COR-L47 (cell line): ENCODE measurements at regions not wholly inside any gene's neighbourhood (a gene's known extent, or its start where the extent isn't known, plus 50 kb on each side); places are given as distances from the start of the nearest gene placed in this dataset.

ENCODE experiments used
- DNase-seq: peaks from one replicate; lab custom pipeline; 2025; lab: John Stamatoyannopoulos, UW

DNA sequence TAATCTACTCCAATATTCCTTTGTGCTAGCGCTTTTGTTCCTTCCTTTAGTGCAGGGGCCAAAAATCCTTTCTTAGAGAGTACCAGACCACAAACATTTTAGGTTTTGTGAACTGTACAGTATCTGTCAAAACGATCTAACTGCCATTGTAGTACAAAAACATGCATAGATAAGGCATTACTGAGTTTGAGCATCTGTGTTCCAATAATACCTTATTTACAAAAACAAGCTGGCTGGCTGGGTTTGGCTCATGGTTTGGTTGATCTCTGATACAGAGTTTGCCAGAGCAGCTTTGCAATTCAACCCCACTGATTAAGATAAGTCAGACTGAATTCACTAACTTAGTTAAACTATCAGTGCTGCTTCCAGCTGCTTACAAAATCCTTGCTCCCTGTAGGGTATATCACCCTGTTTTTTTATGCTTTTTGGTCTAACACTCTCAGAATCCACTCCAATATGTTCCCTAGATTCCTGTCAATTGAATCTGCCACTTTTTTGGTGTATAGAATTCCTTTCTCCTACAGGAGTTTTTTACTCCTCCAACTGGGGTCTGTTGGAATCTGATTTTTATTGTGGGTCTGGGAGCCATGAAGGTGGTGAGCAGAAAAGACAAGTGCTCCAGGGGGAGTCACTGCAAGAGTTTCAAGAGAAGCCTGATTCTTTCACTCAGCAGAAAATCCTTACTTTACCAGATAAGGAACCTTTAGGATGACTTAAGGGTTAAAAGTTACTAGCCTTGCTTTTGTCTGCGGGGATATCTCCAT is 1399.4 kb downstream of the EFNB2 start:
- no peak for DNase-seq

DNA sequence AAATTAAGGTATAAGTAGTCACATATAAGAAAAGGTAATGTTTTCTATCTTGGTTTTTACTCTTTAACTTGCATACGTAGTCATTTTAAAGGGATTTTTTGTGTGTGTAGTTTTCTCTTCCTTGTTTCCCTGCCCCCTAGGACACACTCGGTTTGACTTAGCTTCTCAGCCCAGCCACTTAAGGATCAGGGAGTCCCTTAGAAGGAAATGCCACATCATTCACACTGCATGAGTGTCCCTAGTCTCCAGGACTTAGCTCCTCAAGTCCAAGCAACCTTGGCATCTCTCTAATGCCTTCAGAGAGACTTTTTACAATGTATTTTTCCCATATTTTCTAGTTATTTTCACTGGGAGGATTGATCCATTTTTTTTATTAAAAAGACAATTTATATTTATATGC is 1407.7 kb downstream of the EFNB2 start:
- no peak for DNase-seq

DNA sequence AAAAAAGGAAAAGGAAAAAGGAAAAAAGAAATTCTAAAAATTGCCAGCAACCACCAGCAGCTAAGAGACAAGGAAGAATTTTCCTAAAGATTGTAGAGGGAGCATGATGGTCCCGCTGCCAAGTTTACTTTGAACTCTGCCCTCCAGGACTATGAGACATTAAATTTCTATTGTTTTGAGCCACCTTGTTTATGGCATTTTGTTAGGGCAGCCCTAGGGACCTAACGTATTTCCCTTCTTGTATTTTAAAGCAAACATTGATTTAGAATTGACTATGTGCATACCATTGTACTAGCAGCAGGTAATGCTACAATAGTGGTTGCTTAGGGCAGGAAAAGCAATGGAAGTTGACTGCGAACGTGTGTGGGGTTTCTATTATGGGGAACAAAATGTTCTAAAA is 1414.2 kb downstream of the EFNB2 start:
- DNase-seq, result no peak

DNA sequence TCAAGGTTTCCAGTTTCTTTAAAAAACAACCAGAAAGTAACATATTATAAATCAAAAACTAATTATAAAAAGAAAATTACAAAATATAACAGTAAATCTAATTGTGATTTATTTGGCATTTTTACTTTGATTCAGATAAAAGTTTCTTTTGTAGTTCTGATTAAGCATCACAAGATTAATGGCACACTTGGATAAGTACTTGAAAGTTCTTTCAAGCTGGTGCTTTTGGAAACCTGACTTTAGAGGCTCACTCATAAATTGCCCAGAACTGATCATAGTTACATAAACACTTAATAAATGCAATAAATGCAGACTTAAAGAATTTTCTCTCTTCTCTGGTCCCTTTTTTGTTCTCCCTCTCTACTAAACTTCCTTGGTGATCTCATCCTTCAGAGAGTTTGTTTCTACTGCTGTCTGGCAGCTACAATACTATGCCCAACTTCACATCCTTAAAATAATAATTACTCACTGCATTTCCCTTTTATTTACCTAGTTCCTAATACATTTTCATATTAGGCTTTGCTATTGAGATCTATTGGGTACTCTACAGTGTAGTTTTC is 1417.0 kb downstream of the EFNB2 start:
- DNase-seq, result no peak

DNA sequence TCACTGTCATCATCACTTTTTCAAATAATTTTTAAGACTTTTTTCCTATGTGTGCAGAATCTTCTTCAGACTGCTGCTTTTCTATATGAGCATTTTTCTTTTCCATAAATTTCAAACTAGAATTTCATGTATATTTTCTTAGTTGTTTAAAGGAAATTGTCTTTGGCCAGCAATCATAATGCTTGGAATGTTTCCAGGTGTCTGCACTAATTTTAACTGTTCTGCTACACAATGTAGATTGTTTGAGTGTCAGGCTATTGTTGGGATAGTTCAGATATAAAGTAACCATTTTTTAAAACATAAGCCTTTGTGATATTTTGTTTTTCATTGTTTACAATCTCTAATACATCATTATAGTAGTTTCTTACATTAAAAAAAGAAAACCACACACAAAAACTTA is 1418.5 kb downstream of the EFNB2 start:
- no peak for DNase-seq

DNA sequence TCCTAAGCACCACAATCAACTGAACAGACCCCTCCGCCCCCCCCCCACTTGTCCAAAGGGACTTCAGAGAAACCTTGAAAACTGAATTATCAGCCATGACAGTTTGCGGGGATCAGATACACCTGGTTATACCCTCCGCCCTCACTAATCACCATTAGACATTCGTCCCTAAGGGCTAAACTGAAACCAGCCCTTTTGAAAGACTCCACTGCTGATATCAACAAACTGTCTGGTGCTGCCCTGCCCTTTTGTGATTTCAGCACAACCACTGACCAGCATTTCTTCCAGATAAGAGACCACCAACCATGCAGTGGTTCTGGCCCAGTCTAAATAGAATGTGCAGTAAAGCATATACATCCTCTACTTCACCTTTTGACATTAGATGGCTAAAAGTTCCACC is 1422.9 kb downstream of the EFNB2 start:
- no peak for DNase-seq

DNA sequence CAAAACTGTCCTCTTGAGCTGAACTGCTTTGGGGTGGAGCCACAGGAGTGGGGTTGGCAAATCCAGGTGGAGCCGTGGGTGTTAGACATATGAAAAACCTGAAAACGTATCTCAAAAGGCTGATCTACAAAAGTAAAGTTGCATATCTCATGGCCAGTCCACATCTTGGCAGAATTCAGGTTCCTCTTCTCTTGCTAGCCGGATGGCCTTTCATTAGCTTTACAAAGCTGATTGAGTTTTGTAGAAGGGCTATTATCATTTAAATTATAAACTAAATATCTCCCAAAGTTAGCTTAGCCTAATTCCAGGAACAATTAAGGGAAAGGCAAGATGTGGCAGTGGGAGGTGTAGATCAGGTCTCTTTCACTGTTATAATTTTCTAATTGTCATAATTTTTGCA is 1427.7 kb downstream of the EFNB2 start:
- no peak for DNase-seq

DNA sequence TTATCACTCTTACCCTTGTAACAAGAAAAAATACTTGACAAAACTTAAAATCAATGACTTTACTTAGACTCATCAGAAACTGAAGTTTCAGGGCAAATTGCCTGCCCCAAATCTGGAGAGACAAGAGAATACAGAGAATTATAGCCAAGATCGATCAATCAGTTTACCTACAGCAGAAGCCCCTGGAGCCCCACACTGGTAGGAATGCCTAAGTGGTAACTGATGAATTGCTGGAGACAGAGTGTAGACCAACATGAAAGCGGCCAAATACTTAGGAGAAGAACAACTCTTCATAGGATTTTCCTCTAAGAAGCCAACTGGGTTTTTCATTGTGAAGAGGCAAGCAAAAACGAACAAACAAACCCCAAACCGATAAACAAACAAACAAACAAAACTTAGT is 1430.0 kb downstream of the EFNB2 start:
- no peak for DNase-seq

DNA sequence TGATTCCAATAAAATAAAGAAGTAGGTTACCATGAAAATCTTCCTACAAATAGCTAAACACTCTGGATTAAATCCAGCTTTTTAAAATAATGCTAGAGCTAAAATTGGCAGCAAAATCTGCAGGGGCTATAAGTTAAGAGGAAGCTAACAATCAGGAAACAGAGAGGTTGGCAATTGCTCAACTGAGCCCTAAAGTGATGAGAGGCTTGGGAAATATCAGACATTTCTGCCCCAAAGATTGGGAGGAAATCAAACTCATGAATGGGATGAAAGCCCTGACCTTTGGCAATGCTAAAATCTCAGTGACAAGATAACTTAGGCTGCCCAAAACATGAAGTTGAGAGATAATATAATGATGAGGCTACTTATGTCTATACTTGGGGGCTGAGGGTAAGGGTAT is 1437.9 kb downstream of the EFNB2 start:
- DNase-seq, result no peak

DNA sequence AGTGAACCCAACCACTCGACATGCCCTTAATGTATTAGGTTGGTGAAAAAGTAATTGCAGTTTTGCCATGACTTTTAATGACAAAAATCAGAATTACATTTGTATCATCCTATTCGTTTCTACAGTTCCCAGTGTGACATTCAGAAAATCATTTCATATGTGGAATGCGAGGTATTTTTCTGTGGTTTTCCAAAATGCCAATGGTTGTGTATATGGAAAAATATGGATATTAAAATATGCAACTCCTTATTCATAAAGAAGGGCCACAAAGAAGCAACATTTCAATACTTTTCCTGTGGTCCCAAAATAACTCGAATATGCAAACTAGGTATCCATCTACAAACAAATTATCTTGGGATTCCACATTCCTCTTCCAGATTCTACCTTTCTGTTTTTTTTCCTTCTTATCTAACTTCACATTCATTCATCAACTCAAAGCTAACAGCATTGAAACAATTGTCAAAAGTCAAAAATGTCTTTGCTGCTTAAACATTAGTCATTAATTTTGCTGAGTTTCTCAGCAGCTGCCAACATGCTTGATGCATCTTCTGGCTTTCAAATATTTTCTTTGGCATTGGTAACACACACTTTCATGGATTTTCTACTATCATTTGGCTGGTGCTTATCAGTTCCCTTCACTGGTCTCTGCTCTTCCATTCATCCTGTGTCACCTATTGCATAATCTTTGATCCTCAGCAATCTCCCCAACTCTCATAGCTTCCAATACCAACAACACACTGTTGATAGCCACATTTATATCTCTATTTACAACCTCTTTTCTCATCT is 1445.4 kb downstream of the EFNB2 start:
- no peak for DNase-seq

DNA sequence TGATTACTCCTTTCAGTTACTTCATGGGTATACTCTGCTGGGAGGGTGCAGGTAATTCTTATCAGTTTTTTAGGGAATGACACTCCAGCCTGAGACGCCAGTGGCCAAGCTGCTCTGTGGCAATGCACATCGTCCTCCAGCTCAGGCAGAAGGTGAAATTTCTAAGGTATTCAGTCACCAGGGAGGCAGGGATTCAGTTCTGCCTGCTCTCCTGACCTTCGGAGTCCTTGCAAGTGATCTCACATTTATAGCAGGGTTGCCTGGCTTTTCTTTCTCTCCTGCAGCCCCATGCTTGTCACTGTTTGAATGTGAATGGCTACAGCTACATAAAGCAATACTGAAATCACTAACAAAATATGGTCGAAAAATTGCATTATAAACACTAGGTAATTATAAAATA is 1447.5 kb downstream of the EFNB2 start:
- DNase-seq, result no peak

DNA sequence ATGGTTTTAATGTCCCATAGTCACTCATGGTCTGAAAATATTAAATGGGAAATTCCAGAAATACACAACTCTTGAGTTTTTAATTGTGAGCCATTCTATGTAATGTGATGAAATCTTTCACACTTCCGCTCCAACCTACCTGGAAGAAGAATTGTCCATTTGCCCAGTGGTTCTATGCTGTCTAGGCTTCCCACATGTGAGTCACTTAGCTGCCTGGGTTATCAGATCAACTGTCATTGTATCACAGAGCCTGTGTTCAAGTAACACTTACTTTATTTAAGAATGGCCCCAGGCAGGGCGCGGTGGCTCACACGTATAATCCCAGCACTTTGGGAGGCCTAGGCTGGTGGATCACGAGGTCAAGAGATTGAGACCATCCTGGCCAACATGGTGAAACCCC is 1450.5 kb downstream of the EFNB2 start:
- DNase-seq, result no peak

DNA sequence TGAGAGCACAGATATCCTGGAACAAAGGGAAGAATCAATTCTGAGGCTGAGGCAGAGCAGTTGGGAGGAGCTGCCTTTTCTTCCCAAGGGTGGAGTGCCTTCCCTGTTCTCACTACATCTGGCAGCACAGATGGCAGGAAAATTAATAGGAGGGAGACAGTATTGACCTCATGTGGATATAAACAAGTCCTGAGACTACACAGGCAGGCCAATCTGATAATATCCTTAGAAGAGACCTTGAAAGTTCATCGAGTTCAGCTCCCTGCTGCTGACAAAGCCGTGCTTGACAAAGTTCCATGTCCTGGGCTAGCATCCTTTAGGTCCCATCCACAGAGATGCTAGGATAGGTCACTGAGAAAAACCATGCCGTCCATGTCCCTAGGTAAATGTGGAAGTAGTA is 1451.5 kb downstream of the EFNB2 start:
- DNase-seq, result no peak

DNA sequence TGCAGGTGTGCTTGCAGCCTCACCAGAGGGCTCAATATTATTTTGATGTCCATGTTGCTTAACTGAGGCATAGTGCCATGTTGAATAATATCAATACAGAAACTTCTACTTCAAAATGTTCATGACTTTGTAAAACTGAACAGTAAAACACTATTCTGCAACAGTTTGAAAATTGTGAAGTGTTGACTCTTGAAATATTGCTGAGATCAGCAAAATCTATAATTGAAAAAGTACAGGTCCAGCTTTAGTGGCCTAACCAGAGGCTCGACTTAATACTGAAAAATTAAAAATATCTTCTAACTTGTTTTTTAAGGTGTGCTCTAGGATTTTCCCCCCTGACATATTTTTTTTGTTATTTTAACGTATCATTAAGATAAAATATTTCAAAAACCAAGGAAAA is 1460.7 kb downstream of the EFNB2 start:
- no peak for DNase-seq

DNA sequence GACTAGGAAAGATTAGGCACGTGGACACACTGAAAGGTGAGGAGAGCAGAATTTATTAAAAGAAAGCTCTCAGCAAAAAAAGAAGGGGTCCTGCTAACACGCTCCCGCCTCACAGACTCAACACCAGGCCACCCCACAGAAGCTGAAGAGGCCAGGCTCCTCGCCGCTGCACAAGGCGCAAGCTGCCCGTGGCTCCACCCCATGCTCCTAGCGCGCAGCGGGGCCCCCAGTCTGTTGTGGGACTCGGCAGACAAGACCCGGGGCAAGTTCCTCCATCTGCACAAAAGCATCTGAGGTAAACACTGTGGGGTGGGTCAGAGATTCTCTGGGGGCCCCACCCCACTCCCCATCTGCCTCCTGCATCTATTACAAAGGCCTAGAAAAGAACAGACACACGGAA is 1462.4 kb downstream of the EFNB2 start:
- no peak for DNase-seq

DNA sequence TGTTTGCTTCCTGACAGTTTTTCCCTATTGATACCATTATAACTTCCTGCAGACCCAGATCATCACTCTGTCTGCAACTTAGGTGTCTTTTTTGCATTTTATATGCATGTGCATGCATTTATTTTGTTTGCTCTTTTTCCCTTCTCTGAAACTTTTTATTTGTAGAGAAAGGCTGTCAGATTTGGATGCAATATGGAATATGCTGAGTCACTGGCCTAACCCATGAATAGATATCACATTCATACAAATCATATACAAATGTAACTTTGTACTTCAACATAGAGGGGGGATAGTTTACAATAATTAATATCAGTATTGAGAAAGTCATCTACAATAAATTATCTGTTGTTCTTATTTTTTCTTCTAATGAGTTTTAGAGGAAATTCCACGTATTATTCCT is 1465.0 kb downstream of the EFNB2 start:
- no peak for DNase-seq

DNA sequence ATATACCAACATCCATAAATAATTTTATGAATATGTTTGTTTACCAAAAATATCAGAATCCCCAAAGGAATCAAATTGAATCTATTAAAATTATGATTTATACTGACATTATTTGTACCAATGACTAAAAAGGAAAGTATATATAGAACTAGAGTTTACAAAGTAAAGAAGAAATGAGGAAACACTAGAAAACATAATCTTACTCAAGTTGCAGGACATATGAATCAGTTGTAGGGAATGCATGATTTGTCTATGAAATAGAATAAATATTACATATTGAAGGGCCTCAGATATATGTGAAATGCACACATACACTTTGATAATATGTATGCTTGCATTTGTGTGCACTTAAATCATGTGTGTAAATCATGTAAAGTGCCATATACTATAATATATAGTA is 1466.4 kb downstream of the EFNB2 start:
- no peak for DNase-seq

DNA sequence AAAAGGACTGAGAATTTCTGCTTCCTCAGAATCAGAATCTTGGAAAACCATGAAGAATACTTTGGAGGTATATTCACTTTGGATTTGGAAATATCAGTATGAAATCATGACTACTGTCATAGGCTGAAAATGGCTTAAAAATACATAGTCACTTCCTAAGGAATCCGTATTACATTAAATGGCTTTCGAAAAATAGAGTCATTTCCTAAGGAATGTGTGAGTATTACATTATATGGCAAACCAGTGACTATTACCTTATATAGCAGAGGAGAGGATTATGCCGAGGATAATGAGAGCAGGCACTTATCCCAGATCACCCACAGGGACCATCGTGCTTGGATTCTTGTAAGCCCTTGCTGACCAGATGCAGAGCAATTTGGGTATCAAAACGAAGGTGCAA is 1471.8 kb downstream of the EFNB2 start:
- no peak for DNase-seq

DNA sequence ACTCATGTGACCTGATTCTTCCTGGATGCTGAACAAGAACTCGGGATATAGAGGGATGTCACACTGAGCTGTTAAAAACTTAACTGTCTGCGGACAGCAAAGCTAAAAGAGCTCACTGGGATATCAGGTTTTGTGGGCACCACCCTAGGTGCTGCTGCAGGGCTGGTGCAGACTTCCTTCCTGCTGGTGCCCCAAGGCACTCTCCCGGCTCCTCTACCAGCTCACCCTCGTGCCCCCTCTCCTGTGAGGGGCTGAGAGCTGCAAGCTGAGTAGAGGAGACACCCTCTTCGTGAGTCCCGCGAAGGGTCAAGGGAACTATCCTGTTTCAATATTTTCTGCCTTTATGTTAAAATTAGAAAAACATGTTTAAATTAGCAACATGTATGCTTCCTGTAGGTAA is 1475.7 kb downstream of the EFNB2 start:
- DNase-seq, result no peak

DNA sequence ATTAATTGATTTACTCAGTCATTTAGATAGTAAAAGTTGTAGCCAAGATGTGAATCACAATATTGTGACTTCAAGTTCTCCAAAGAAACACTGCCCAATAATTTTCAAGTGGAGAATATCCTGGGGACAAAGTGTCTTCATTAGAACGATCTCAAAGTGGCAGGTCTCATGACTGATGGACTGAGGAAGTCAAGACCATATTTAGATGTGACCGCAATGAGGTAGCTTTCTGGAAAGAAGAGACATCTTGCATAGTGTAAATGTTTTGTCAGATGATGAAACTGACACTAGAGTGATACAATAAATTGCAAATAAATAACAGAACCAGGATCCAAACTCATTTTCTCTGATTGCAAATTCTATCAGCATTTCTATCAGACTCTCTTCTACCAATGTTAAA is 1476.9 kb downstream of the EFNB2 start:
- no peak for DNase-seq

DNA sequence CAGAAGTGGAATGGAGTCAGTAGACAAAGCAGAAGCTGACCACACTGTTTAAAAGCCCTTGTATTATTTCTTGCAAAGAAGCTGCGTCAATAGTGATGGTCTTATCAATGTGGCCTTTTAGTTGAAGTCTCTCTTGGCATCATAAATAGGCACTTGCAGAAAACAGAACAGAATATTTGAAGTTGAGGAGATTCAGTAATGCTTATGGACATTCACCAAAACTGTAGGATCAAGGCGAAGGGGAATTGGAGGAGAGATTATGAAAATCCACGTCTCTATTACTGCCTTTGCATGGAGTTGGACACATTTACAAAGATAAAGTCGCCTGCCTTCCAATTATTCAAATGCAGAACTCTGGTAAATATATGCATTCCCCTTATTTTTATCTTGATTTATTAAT is 1482.8 kb downstream of the EFNB2 start:
- DNase-seq, result no peak

DNA sequence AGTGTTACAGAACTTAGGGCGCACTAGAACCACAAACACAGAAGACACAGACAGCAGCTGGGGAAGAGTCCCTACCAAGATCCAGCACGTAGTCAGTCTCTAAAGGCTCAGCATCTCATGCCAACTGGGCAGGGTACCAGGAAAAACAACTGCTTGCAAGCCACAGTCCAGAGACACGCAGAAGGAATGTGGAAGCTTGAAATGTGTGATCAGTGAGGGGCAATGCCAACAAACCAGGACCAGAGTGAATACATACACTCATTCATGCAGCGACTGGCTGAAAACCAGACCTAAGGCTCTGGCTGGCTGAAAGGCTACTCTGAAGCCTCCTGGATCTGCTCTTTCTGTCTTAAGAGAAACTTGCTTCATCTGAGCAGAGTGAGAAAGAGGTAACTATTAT is 1484.8 kb downstream of the EFNB2 start:
- DNase-seq, result no peak

DNA sequence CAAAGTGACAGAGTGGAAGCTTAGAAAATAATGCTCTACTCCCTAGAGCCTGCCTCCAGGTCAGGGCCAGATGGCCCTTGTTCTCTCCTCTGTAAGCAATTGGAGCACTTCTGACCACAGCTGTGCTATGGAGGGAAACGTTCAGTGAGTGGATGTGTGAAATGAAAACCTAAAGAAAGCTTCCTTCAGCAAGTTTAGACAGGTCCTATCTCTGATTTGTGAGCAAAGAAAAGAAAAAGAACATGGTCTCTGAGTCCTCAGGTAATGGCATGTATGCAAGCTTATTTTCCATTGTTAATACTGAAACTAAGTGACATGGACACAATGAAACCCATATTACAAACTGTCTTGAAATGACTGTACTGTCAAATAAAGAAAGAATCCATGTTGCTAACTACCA is 1486.8 kb downstream of the EFNB2 start:
- no peak for DNase-seq
